ENCODE measurements at regions not wholly inside any gene's neighbourhood (a gene's known extent, or its start where the extent isn't known, plus 50 kb on each side); places are given as distances from the start of the nearest gene placed in this dataset.
"Not testable (repeated sequence)": the region's sequence is repeated elsewhere in the genome, so short reads cannot be mapped to it uniquely, and the experiment has no call there.

DNA sequence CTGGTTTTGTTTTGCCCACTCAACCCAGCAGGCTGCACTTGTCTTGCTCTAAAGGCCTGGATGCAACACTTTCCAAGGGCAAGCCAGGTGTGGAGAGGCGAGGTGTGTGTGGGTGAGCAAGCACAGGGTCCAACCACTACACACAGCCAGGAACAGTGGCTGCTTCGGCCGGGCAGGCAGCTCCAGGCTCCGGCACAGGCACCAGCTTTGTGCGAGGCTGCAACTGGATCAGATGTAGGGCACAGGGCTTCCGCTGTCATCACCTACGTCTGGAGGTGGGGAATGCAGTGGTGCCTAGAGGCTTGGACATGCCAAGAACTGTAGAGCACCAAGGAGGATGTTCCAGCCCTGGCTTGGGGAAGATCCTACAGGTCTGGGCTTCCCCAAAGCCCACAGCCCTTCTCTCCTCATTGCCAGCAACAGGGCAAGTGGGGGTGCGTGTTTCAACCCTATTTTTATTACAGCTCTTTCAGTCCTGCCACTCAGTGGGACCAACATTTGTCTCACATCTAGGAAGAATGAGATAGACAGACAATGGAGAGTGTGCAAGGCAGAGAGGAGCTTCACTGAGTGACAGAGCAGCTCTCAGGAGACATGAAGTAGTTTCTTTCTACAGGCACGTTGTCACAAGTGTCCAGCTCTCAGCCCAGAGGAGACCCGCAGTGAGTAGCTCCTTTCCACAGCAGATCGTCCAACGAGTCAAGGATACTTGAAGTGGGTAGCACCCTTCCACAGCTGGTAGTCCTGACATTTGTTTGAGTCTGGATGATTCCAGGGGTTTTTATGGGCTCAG, 622.2 kb downstream of the CDH9 start:
- DNase-seq (ENCODE audit: low read depth), result no peak

DNA sequence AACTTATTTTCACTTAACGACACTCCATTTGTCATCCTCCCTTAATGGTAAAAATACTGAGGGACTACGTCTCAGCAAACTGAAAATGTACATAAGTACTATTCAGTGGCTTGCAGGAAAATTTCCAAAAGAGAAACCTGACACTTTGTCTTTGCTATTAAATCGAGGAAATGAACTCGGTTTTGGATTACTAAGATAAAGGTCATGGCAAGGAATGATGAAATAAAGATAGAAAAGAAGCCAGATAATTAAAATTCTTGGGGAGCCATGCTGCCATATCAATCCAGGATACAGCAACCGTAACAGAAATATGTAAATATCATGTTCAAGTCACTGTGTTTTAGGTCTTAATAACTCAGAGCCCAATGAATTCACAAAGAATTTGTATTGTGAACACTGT, 647.8 kb downstream of the CDH9 start:
- no peak for DNase-seq (ENCODE audit: low read depth)

DNA sequence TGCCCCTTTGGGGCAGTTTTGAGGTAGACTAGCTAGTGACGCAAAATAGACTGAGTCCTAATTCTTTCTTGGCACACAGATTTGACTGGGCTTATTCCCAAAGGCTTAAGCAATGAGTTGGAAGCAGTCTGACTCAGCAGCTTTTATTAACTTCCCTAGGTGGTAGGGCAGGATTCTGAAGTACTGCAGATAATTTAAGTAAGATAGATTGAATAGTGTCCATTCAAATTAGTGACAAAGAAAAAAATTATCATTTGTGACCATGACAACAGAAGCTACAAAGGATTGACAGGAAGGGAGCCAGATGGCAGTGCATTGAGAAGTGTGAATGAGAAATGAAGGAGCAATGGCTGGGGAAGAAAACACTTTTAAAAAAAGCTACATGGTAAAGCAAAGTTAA, 649.4 kb downstream of the CDH9 start:
- peak; percentile 0 for DNase-seq (ENCODE audit: low read depth)

DNA sequence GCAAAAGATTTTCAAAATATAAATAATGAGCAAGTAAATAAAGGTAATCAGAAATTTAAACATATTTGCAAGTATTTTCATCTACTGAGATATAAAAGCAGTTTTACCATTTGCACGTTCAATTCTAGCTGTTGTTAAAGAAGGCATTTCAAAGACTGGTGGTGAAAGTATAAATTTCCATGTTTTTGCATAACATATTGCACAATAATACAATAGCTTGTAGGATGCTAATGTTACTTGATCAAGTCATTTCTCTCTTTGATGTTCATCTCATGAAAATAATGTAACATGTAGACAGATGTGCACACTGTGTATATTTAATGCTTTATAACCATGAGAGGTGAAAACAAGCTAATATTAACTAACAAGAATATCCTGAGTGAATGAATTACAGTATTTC, 651.9 kb downstream of the CDH9 start:
- DNase-seq (ENCODE audit: low read depth), result no peak

GRCh38 chr5:26364624-26365023, 673.8 kb downstream of the CDH9 start:
- DNase-seq (ENCODE audit: low read depth), result not testable (repeated sequence)

- DNase-seq (ENCODE audit: low read depth), result no peak
Measured at GRCh38 chr5:26343801-26344325, 694.5 kb downstream of the CDH9 start.

DNA sequence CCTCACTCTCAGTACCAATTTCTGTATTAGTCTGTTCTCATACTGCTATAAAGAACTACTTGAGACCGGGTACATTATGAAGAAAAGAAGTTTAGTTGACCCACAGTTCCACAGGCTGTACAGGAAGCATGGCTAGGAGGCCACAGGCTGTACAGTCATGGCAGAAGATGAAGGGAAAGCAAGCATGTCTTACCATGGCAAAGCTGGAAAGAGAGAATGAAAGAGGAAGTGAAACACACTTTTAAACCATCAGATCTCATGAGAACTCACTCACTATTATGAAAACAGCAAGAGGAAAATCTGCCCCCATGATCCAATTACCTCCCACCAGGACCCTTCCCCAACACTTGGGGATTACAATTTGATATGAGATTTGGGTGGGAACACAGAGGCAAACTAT, 698.8 kb downstream of the CDH9 start:
- DNase-seq (ENCODE audit: low read depth), result no peak

DNA sequence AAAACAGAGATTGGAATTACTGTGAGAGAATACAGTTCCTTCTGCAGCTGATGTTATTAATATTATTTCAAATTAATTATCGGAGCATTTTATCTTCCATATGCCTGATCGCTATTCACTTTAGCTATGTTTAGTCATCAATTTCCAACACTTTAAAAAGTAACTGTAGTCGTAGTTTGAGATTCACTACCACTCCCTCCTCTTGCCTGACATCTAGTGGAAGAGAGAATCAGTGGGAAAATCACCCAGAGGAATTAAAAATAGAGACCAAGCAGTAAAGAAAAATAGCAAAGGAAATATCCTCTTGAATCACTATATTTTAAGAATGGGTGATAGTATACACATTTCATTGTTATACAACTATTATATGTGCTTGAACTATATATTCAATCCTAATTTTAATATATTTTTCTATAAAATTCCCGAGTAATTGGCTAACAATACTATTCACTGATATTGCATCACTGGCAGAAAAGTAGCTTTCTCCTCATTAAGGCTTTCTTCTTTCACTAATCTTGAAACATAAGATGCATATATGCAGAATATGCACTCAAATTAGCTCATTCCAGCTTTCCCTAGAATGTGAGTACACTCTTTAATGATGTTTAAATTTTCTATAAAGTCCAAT, 708.7 kb downstream of the CDH9 start:
- no peak for DNase-seq (ENCODE audit: low read depth)

- no peak for DNase-seq (ENCODE audit: low read depth)
Measured at GRCh38 chr5:26326153-26326759, 712.1 kb downstream of the CDH9 start.

DNA sequence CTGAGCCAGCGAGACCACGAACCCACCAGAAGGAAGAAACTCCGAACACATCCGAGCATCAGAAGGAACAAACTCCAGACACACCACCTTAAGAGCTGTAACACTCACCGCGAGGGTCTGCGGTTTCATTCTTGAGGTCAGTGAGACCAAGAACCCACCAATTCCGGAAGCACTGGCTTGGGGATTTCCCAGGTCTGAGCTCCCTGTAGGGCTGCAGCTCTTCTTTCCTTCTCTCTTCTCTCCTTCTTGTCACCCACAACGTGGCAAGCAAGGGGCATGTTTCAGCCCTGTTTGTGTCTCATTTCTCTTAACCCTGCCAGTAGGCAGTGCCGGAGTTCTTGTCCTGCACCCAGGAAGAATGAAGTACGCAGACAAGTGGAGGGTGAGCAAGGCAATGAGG, 713.0 kb downstream of the CDH9 start:
- not testable (repeated sequence) for DNase-seq (ENCODE audit: low read depth)

DNA sequence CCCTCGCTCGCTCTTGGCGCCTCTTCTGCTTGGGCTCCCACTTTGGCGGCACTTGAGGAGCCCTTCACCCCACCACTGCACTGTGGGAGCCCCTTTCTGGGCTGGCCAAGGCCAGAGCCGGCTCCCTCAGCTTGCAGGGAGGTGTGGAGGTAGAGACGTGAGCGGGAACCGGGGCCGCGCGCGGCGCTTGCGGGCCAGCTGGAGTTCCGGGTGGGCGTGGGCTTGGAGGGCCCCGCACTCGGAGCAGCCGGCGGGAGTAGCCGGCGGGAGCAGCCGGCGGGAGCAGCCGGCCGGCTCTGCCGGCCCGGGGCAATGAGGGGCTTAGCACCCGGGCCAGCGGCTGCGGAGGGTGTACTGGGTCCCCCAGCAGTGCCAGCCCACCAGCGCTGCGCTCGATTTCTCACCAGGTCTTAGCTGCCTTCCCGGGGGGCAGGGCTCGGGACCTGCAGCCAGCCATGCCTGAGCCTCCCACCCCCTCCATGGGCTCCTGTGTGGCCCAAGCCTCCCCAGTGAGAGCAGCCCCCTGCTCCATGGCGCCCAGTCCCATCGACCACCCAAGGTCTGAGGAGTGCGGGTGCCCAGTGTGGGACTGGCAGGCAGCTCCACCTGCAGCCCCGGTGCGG, 714.0 kb downstream of the CDH9 start:
- DNase-seq (ENCODE audit: low read depth), result not testable (repeated sequence)

GRCh38 chr5:26323794-26324193, 714.6 kb downstream of the CDH9 start:
- no peak for DNase-seq (ENCODE audit: low read depth)

DNA sequence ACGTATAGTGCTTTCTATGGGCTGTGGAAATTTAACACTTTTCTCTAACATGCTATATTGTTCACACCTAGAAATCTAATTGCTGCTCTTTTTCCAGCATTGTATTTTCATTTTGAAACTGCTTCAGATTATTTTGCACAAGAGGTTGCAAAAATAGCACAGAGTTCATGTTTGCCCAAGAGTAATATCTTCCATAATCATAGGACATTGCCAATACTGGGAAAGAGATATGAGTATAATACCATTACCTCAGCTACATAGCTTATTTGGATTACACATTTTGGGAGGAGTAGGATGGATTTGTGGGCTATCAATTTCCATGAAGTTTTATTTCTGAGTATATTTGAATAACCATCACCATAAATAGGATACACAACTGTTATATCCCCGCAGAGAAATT, 717.1 kb downstream of the CDH9 start:
- DNase-seq (ENCODE audit: low read depth), result no peak

- no peak for DNase-seq (ENCODE audit: low read depth)
Measured at GRCh38 chr5:26310415-26310814, 728.0 kb downstream of the CDH9 start.

GRCh38 chr5:26295541-26295940, 742.8 kb downstream of the CDH9 start:
- no peak for DNase-seq (ENCODE audit: low read depth)

DNA sequence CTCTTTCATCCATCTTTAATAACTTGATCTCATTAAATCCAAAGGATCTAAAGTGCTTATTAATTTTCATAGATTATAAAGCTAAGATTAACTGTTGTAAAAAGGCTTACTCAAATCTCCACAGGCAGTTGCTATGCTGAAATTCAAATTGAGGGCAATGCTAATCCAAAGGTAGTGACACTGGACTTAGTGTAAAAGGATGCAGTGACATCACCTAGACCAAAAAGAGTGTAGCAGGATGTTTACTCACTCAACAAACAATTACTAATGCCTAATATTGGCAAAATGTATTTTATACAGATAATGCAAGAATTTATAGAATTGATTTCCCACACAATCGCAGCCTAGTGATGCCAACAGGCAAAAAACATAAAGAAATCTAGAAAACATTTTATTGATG, 756.2 kb downstream of the CDH9 start:
- no peak for DNase-seq (ENCODE audit: low read depth)

DNA sequence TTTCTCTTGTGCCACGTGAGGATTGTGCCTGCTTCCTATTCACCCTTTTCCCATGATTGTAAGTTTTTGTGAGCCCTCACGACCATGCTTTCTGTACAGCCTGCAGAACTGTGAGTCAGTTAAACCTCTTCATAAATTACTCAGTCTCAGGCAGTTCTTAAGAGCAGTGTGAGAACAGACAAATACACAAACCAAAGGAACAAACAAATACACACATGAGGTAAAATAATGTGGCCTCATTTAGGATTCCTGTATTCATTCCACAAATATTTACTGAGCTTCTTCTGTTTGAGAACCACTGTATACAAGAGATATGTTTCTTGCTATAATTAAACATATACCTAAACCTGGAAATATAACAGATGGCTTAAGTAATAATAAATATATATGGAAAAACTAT, 760.3 kb downstream of the CDH9 start:
- DNase-seq (ENCODE audit: low read depth), result no peak

DNA sequence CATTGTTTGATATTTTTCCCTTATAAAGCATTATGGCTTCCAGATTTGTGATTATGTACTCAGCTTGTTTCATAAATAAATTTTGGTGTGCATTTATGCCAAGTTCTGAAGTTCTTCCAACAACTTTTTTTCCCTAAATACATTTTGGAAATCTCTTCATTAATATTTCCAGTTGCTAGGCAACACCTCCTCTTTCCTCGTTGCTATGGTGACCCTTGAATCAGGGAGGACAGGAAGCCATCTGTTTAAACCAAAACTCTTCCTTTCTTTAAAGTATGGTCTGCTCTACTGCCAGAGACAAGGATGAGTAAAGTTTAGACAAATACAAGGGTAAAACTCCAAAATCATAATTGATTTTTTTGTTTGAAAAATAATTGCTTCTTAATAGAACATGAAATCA, 779.3 kb downstream of the CDH9 start:
- no peak for DNase-seq (ENCODE audit: low read depth)

DNA sequence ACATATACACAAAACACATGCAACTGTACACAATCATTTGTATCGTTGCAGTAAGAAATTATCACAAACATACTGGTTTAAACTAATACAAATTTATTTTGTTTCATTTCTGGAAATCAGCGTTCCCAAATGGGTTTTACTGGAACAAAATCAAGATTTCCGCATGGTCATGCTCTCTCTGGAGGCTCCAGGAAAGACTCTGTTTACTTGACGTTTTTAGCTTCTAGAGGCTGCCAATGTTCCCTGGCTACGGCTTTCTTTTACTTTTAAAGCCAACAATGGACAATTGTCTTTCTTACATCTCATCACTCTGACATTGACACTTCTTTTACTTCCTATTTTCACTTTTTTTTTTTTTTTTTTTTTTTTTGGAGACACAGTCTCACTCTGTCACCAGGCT, 793.1 kb downstream of the CDH9 start:
- DNase-seq (ENCODE audit: low read depth), result no peak

- no peak for DNase-seq (ENCODE audit: low read depth)
Measured at GRCh38 chr5:26239588-26239987, 798.8 kb downstream of the CDH9 start.

DNA sequence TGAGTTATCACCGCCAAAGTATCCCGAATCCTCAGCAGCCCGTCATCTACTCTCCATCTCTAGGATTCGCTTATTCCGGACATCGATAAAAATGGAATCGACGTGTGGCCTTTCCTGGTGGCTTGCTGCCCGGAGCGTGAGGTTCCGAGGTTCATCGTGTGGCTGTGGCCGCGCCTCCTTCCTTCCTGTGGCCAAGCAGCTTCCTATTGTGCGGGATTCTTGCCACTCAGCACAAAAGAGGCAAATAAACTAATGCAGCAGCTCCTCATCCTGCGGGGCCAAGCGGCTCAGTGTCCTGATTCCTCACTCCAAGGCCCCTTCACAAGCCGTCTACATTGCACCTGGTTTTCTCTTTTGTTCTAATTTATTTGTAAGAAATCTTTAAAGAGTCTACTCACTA, 800.9 kb downstream of the CDH9 start:
- no peak for DNase-seq (ENCODE audit: low read depth)

DNA sequence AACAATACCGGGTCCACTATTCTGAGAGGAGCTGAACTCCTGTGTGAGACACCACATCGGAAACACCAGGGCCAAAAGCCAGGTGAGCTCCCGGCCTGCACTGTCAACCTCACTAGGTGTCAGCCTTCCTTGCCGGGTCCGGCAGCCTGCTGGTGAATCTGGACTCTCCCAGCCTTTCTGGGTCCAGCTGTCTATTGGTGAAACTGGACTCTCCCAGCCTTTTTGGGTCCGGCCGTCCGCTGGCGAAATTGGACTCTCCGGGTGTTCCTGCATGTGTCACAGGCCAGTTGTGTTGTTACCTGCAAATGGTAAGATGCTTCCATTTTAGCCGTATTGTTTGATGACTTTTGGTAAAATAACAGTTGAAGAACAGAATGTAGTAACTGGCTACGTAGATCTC, 801.5 kb downstream of the CDH9 start:
- DNase-seq (ENCODE audit: low read depth), result no peak

DNA sequence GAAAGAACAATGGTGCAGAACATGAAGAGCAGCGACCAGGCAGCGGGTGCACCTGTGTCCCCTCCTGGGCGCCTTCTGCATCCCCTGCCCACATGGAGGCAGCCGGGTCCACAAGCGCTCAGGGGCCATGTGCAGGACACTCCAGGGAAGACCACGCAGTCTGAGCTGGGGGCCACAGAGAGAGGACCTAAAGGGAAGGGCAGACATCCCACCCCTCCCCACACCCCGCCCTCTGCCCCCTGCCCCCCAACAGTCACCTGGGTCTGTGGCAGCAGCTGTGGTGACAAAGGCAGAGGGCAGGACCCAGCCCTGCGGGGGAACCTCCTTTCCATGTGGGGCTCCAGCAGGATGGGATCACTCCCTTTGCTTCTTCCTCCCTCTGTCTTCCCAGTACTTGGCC, 805.7 kb downstream of the CDH9 start:
- DNase-seq (ENCODE audit: low read depth), result no peak

All from RPMI7951 (cell line).